ENCODE measurements at regions not wholly inside any gene's neighbourhood (a gene's known extent, or its start where the extent isn't known, plus 50 kb on each side); places are given as distances from the start of the nearest gene placed in this dataset.
"Not testable (repeated sequence)": the region's sequence is repeated elsewhere in the genome, so short reads cannot be mapped to it uniquely, and the experiment has no call there.

- intact Hi-C loops (cut with micrococcal nuclease; ENCODE audit: unreplicated experiment): no loop called here
- peaks cover 16% of the 10 kb centered on the region for H3K27me3 Mint-ChIP-seq (ENCODE audit: unreplicated experiment)
- no peak overlapping the region for H3K27ac Mint-ChIP-seq (ENCODE audit: unreplicated experiment)
- no TSS peak for BruUV-seq (replicated peaks)
- no peaks in the 10 kb centered on the region for H3K4me1 Mint-ChIP-seq (ENCODE audit: low read depth, unreplicated experiment)
- H3K4me3 Mint-ChIP-seq (ENCODE audit: low read depth, unreplicated experiment): no peak overlapping the region
- no peaks in the 10 kb centered on the region for H3K9me3 Mint-ChIP-seq (ENCODE audit: low read depth, unreplicated experiment)
- H3K36me3 Mint-ChIP-seq (ENCODE audit: insufficient read depth, unreplicated experiment): no peaks in the 10 kb centered on the region
- peak; percentile 44 for DNase-seq
- CTCF ChIA-PET: no interaction called here
- TF ChIP-seq CTCF (IDR thresholded peaks at IDR 0.05; ENCODE audit: unreplicated experiment): no peak
These were observed 286.8 kb upstream of the PLD5 start for GRCh38 chr1:242811092-242811840.

GRCh38 chr1:242806324-242806723 is 281.8 kb upstream of the PLD5 start:
- H3K4me3 Mint-ChIP-seq (ENCODE audit: low read depth, unreplicated experiment): no peak overlapping the region
- TF ChIP-seq CTCF (IDR thresholded peaks at IDR 0.05; ENCODE audit: unreplicated experiment): no peak
- no peaks in the 10 kb centered on the region for H3K4me1 Mint-ChIP-seq (ENCODE audit: low read depth, unreplicated experiment)
- H3K27me3 Mint-ChIP-seq (ENCODE audit: unreplicated experiment): no peaks in the 10 kb centered on the region
- intact Hi-C loops (cut with micrococcal nuclease; ENCODE audit: unreplicated experiment): no loop called here
- BruUV-seq (replicated peaks): no TSS peak
- no peak for DNase-seq
- H3K27ac Mint-ChIP-seq (ENCODE audit: unreplicated experiment): no peak overlapping the region
- CTCF ChIA-PET: no interaction called here
- H3K36me3 Mint-ChIP-seq (ENCODE audit: insufficient read depth, unreplicated experiment): no peaks in the 10 kb centered on the region
- no peaks in the 10 kb centered on the region for H3K9me3 Mint-ChIP-seq (ENCODE audit: low read depth, unreplicated experiment)

DNA sequence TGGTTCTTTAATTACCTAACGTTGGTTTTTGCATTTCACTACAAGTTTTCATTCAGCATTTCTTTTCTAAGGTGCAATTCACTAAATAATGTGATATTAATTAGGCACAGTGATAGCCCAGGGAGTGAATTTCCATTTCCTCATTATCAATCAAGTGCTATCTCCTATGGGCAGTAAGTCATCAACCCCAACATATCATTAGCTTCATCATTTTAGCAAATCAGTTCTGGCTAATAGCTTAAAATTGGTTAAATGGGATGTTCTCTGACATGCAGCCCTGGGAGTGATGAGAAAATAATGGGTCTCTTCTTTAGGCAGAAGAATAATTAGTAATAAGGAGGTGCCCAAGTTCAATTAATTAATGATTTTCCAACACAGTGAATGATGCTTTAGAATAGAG is 280.9 kb upstream of the PLD5 start:
- not testable (repeated sequence) for H3K27me3 Mint-ChIP-seq (ENCODE audit: unreplicated experiment); BruUV-seq (replicated peaks)

GRCh38 chr1:242802973-242803372 is 278.5 kb upstream of the PLD5 start:
- no peak for TF ChIP-seq CTCF (IDR thresholded peaks at IDR 0.05; ENCODE audit: unreplicated experiment)
- intact Hi-C loops (cut with micrococcal nuclease; ENCODE audit: unreplicated experiment): no loop called here
- no peak for DNase-seq
- Mint-ChIP-seq H3K27me3 (ENCODE audit: unreplicated experiment) (no peaks in the 10 kb centered on the region), H3K27ac (ENCODE audit: unreplicated experiment) (no peak overlapping the region), H3K4me3 (ENCODE audit: low read depth, unreplicated experiment) (no peak overlapping the region), H3K9me3 (ENCODE audit: low read depth, unreplicated experiment) (no peaks in the 10 kb centered on the region), H3K4me1 (ENCODE audit: low read depth, unreplicated experiment) (no peaks in the 10 kb centered on the region), H3K36me3 (ENCODE audit: insufficient read depth, unreplicated experiment) (no peaks in the 10 kb centered on the region)
- BruUV-seq (replicated peaks): no TSS peak
- CTCF ChIA-PET: no interaction called here

More for the DNA sequence above, 280.9 kb upstream of the PLD5 start:
- DNase-seq; CTCF ChIA-PET; H3K4me3 Mint-ChIP-seq (ENCODE audit: low read depth, unreplicated experiment); H3K27ac Mint-ChIP-seq (ENCODE audit: unreplicated experiment); H3K36me3 Mint-ChIP-seq (ENCODE audit: insufficient read depth, unreplicated experiment); H3K9me3 Mint-ChIP-seq (ENCODE audit: low read depth, unreplicated experiment); H3K4me1 Mint-ChIP-seq (ENCODE audit: low read depth, unreplicated experiment); intact Hi-C loops (cut with micrococcal nuclease; ENCODE audit: unreplicated experiment): not testable (repeated sequence)

GRCh38 chr1:242800521-242800920 is 276.0 kb upstream of the PLD5 start:
- CTCF ChIA-PET: no interaction called here
- no peaks in the 10 kb centered on the region for H3K27me3 Mint-ChIP-seq (ENCODE audit: unreplicated experiment)
- H3K9me3 Mint-ChIP-seq (ENCODE audit: low read depth, unreplicated experiment): peaks cover 3% of the 10 kb centered on the region
- no peak overlapping the region for H3K27ac Mint-ChIP-seq (ENCODE audit: unreplicated experiment)
- H3K36me3 Mint-ChIP-seq (ENCODE audit: insufficient read depth, unreplicated experiment): no peaks in the 10 kb centered on the region
- TF ChIP-seq CTCF (IDR thresholded peaks at IDR 0.05; ENCODE audit: unreplicated experiment): no peak
- no peak overlapping the region for H3K4me3 Mint-ChIP-seq (ENCODE audit: low read depth, unreplicated experiment)
- DNase-seq: no peak
- no TSS peak for BruUV-seq (replicated peaks)
- intact Hi-C loops (cut with micrococcal nuclease; ENCODE audit: unreplicated experiment): no loop called here
- no peaks in the 10 kb centered on the region for H3K4me1 Mint-ChIP-seq (ENCODE audit: low read depth, unreplicated experiment)
